Mucosa of descending colon (tissue), 3 donors: ENCODE measurements at regions not wholly inside any gene's neighbourhood (a gene's known extent, or its start where the extent isn't known, plus 50 kb on each side); places are given as distances from the start of the nearest gene placed in this dataset.

Experiments
- ATAC-seq: fragments of 200-7000 bp; cut with Tn5 transposase; one replicate; pipeline ENCODE4 v1.9.1; 2020; ENCODE audit warnings: mild to moderate bottlenecking, moderate library complexity
- DNase-seq, 3 donors: peaks; one replicate each; pipeline ENCODE4 v3.0.0-alpha.2; 2020
- H3K36me3 ChIP-seq: fragments of 200-600 bp; one replicate; pipeline ENCODE4 v1.8.0; 2021; ENCODE audit warnings: low read depth, mild to moderate bottlenecking
- H3K4me1 ChIP-seq: fragments of 200-600 bp; one replicate; pipeline ENCODE4 v1.8.0; 2021; ENCODE audit warnings: low read depth, mild to moderate bottlenecking
- H3K4me3 ChIP-seq: fragments of 200-600 bp; one replicate; pipeline ENCODE4 v1.8.0; 2021; ENCODE audit warnings: mild to moderate bottlenecking
- H3K9me3 ChIP-seq: fragments of 200-600 bp; one replicate; pipeline ENCODE4 v1.8.0; 2021; ENCODE audit warnings: mild to moderate bottlenecking
- CTCF ChIP-seq: fragments of 200-600 bp; IDR thresholded peaks from one replicate; pipeline ENCODE4 v1.8.0; 2022; ENCODE audit warnings: antibody characterized with exemption, mild to moderate bottlenecking
- intact Hi-C, 2 donors: fragments of 100-400 bp; cut with DNase I in 1 of 2; cut with micrococcal nuclease in 1 of 2; formaldehyde crosslinking; loops; one replicate each; pipeline versions ENCODE4 v1.11.0 to v1.11.1; 2022; cut with DNase I, micrococcal nuclease
- donor health status: DM: no; HTN: no; CAD: no; lungs with moderate emphysema.
- donor health status: DM: no; HTN: no; CAD: no.
- donor health status: DM: no; HTN: yes; CAD: no.

- intact Hi-C loops = no loop called here
- no peaks in the 10 kb centered on the region for H3K9me3 ChIP-seq
- TF ChIP-seq CTCF = no peak
- no peaks in the 10 kb centered on the region for H3K4me1 ChIP-seq
- DNase-seq = no peak
- no peaks in the 10 kb centered on the region for H3K36me3 ChIP-seq
- ATAC-seq = peak; percentile 23
- no peak overlapping the region for H3K4me3 ChIP-seq
Measured at GRCh38 chr5:89043676-89044075, 160.7 kb upstream of the MEF2C start.

GRCh38 chr5:89042746-89043145 is 159.8 kb upstream of the MEF2C start:
- TF ChIP-seq CTCF = no peak
- no peak for ATAC-seq

GRCh38 chr5:89041976-89042375 is 159.0 kb upstream of the MEF2C start:
- ATAC-seq = no peak
- Histone ChIP-seq H3K9me3 (no peaks in the 10 kb centered on the region), H3K36me3 (no peaks in the 10 kb centered on the region), H3K4me1 (no peaks in the 10 kb centered on the region), H3K4me3 (no peak overlapping the region)
- TF ChIP-seq CTCF = no peak
- intact Hi-C loops = no loop called here
- DNase-seq = no peak

More at GRCh38 chr5:89042746-89043145, 159.8 kb upstream of the MEF2C start:
- Histone ChIP-seq H3K4me3 (no peak overlapping the region), H3K9me3 (no peaks in the 10 kb centered on the region), H3K4me1 (no peaks in the 10 kb centered on the region), H3K36me3 (no peaks in the 10 kb centered on the region)
- intact Hi-C loops = no loop called here
- no peak for DNase-seq

- TF ChIP-seq CTCF = no peak
- no peaks in the 10 kb centered on the region for H3K36me3 ChIP-seq
- H3K4me3 ChIP-seq = no peak overlapping the region
- no peak for ATAC-seq
- H3K4me1 ChIP-seq = no peaks in the 10 kb centered on the region
- intact Hi-C loops = no loop called here
- H3K9me3 ChIP-seq = no peaks in the 10 kb centered on the region
- DNase-seq = no peak
Measured at GRCh38 chr5:89041249-89041779, 158.3 kb upstream of the MEF2C start.

- Histone ChIP-seq H3K36me3 (no peaks in the 10 kb centered on the region), H3K4me3 (no peak overlapping the region), H3K9me3 (no peaks in the 10 kb centered on the region), H3K4me1 (no peaks in the 10 kb centered on the region)
- intact Hi-C loops = no loop called here
- DNase-seq (no peak), ATAC-seq (no peak)
- no peak for TF ChIP-seq CTCF
Measured at GRCh38 chr5:89036704-89037489, 153.9 kb upstream of the MEF2C start.
